ENCODE measurements at regions not wholly inside any gene's neighbourhood (a gene's known extent, or its start where the extent isn't known, plus 50 kb on each side); places are given as distances from the start of the nearest gene placed in this dataset.

GRCh38 chr10:75347186-75347585, 54.4 kb downstream of the ZNF503 start:
- H3K9me3 Mint-ChIP-seq: no peaks in the 10 kb centered on the region
- no peak overlapping the region for H3K27ac Mint-ChIP-seq
- no peaks in the 10 kb centered on the region for H3K4me1 Mint-ChIP-seq (ENCODE audit: low read depth in 2 of 2)
- ATAC-seq (peak in 1 of 2 donors; percentile 37), DNase-seq (ENCODE audit: low spot score) (no peak)
- H3K4me3 Mint-ChIP-seq: no peak overlapping the region
- no peaks in the 10 kb centered on the region for H3K36me3 Mint-ChIP-seq
- peaks cover 3 to 6% of the 10 kb centered on the region in 2 donors for H3K27me3 Mint-ChIP-seq

GRCh38 chr10:75345738-75346137, 55.8 kb downstream of the ZNF503 start:
- Mint-ChIP-seq H3K9me3 (no peaks in the 10 kb centered on the region), H3K27me3 (peaks cover 3 to 6% of the 10 kb centered on the region in 2 donors), H3K4me3 (no peak overlapping the region)

DNA sequence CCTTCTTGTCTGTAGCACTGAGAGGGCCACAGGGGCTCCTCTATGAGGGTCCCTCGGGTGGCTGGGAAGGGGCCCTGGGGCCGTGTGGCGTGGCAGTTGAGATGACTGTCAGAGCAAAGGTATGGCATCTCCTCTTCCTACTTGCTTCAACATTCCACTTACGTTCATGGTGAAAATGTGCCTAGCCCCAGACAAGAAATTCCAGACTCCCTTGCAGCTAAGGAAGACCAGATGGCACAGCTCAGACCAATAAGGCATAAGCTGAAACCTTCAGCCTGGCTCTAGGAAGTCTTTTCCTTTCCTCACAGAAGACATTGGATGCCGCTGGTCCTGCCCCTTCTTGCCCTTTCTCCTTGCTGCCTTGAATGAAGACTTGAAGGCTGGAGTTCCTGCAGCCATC, 57.4 kb downstream of the ZNF503 start:
- Mint-ChIP-seq H3K9me3 (no peaks in the 10 kb centered on the region), H3K36me3 (no peaks in the 10 kb centered on the region), H3K4me3 (no peak overlapping the region), H3K27ac (no peak overlapping the region), H3K27me3 (peaks cover 5 to 6% of the 10 kb centered on the region in 2 donors), H3K4me1 (ENCODE audit: low read depth in 2 of 2) (no peaks in the 10 kb centered on the region)
- no peak for DNase-seq (ENCODE audit: low spot score)
- ATAC-seq: no peak

More at GRCh38 chr10:75345738-75346137, 55.8 kb downstream of the ZNF503 start:
- Mint-ChIP-seq H3K27ac (no peak overlapping the region), H3K4me1 (ENCODE audit: low read depth in 2 of 2) (no peaks in the 10 kb centered on the region), H3K36me3 (no peaks in the 10 kb centered on the region)
- DNase-seq (ENCODE audit: low spot score) (no peak), ATAC-seq (no peak)

GRCh38 chr10:75342397-75342796, 59.2 kb downstream of the ZNF503 start:
- no peaks in the 10 kb centered on the region for H3K4me1 Mint-ChIP-seq (ENCODE audit: low read depth in 2 of 2)

GRCh38 chr10:75335983-75336382, 65.6 kb downstream of the ZNF503 start:
- Mint-ChIP-seq H3K27me3 (peaks cover 8 to 18% of the 10 kb centered on the region in 2 donors), H3K27ac (no peak overlapping the region), H3K4me3 (no peak overlapping the region), H3K36me3 (no peaks in the 10 kb centered on the region), H3K4me1 (ENCODE audit: low read depth in 2 of 2) (no peaks in the 10 kb centered on the region), H3K9me3 (no peaks in the 10 kb centered on the region)
- no peak for ATAC-seq
- no peak for DNase-seq (ENCODE audit: low spot score)

More at GRCh38 chr10:75342397-75342796, 59.2 kb downstream of the ZNF503 start:
- Mint-ChIP-seq H3K27ac (no peak overlapping the region), H3K9me3 (no peaks in the 10 kb centered on the region), H3K36me3 (no peaks in the 10 kb centered on the region), H3K27me3 (peaks cover 6% of the 10 kb centered on the region in 2 donors), H3K4me3 (no peak overlapping the region)
- DNase-seq (ENCODE audit: low spot score) (no peak), ATAC-seq (no peak)

GRCh38 chr10:75335191-75335590, 66.4 kb downstream of the ZNF503 start:
- Mint-ChIP-seq H3K9me3 (no peaks in the 10 kb centered on the region), H3K27ac (no peak overlapping the region), H3K27me3 (peaks cover 13 to 26% of the 10 kb centered on the region in 2 donors), H3K4me3 (no peak overlapping the region), H3K36me3 (no peaks in the 10 kb centered on the region), H3K4me1 (ENCODE audit: low read depth in 2 of 2) (no peaks in the 10 kb centered on the region)
- DNase-seq (ENCODE audit: low spot score) (no peak), ATAC-seq (no peak)

DNA sequence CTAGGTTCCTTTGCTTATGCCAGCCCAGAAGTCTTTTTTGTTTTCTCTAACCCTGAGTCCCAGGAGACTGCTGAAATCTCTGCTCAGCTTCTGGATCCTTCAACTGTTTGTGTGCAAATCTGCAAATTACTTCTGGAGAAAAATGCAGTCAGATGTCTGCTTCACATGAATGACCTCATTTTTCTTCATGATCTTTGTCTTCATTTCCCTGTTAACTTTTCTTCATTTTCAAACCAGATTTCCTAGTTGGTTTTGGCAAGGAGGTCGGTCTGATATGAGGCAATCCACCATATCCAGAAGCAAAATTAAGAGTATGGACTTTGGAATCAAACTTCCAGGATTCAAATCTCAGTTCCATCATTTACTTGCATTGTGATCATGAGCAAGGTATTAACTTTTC, 66.8 kb downstream of the ZNF503 start:
- no peak for DNase-seq (ENCODE audit: low spot score)
- Mint-ChIP-seq H3K36me3 (no peaks in the 10 kb centered on the region), H3K4me3 (no peak overlapping the region), H3K27ac (no peak overlapping the region), H3K9me3 (no peaks in the 10 kb centered on the region), H3K27me3 (peaks cover 16 to 31% of the 10 kb centered on the region in 2 donors), H3K4me1 (ENCODE audit: low read depth in 2 of 2) (no peaks in the 10 kb centered on the region)
- no peak for ATAC-seq

DNA sequence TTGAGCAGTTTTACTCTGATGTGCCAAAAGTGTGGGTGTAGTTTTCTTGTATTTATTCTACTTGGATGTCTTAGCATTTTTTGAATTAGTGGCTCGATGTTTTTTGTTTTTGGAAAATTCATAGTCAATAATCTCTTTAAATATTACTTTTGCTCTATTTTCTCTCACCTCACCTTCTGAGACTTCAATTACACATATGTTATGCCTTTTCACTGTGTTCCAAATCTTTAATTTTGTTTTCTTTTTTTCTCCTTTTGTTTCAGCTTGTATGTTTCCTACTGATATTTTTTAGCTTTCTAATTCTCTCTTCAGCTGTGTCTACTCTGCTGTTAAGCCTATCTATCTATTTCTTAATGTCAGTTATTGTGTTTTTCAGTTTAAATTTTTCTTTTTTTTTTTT, 69.5 kb downstream of the ZNF503 start:
- H3K27ac Mint-ChIP-seq: no peak overlapping the region
- H3K4me3 Mint-ChIP-seq: no peak overlapping the region
- no peaks in the 10 kb centered on the region for H3K4me1 Mint-ChIP-seq (ENCODE audit: low read depth in 2 of 2)
- no peaks in the 10 kb centered on the region for H3K9me3 Mint-ChIP-seq
- no peaks in the 10 kb centered on the region for H3K36me3 Mint-ChIP-seq
- H3K27me3 Mint-ChIP-seq: peaks cover 16 to 39% of the 10 kb centered on the region in 2 donors
- DNase-seq (ENCODE audit: low spot score) (no peak), ATAC-seq (no peak)

- DNase-seq (ENCODE audit: low spot score): no peak
- H3K27ac Mint-ChIP-seq: no peak overlapping the region
- no peak for ATAC-seq
- no peak overlapping the region for H3K4me3 Mint-ChIP-seq
- H3K36me3 Mint-ChIP-seq: no peaks in the 10 kb centered on the region
- H3K4me1 Mint-ChIP-seq (ENCODE audit: low read depth in 2 of 2): no peaks in the 10 kb centered on the region
- H3K27me3 Mint-ChIP-seq: peaks cover 18 to 43% of the 10 kb centered on the region in 2 donors
- no peaks in the 10 kb centered on the region for H3K9me3 Mint-ChIP-seq
Measured at GRCh38 chr10:75331081-75331480, 70.5 kb downstream of the ZNF503 start.

- H3K4me3 Mint-ChIP-seq: no peak overlapping the region
- ATAC-seq (no peak), DNase-seq (ENCODE audit: low spot score) (no peak)
- H3K4me1 Mint-ChIP-seq (ENCODE audit: low read depth in 2 of 2): no peaks in the 10 kb centered on the region
- H3K9me3 Mint-ChIP-seq: no peaks in the 10 kb centered on the region
- H3K36me3 Mint-ChIP-seq: no peaks in the 10 kb centered on the region
- H3K27ac Mint-ChIP-seq: no peak overlapping the region
- peaks cover 17 to 45% of the 10 kb centered on the region in 2 donors for H3K27me3 Mint-ChIP-seq
Measured at GRCh38 chr10:75329190-75329745, 72.3 kb downstream of the ZNF503 start.

DNA sequence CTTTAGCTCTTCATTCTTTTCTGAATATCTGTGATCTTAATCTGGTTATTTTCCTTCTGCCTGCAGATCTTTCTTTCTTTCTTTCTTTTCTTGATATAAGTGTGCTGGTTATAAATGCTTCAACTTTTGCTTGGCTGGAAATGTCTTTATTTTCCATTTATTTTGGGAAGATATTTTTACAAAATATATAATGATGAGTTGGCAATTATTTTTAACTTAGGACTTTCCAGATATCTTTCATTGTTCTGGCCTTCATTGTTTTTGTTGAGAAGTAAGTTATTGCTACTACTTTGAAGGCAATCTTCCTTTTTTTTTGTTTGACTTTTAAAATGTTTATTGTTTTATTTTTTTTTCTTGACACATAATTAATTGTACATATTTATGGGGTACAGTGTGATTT, 75.3 kb downstream of the ZNF503 start:
- ATAC-seq (no peak), DNase-seq (ENCODE audit: low spot score) (no peak)
- H3K9me3 Mint-ChIP-seq: no peaks in the 10 kb centered on the region
- H3K27me3 Mint-ChIP-seq: peaks cover 15 to 43% of the 10 kb centered on the region in 2 donors
- no peaks in the 10 kb centered on the region for H3K4me1 Mint-ChIP-seq (ENCODE audit: low read depth in 2 of 2)
- peaks cover 4% of the 10 kb centered on the region for H3K36me3 Mint-ChIP-seq
- no peak overlapping the region for H3K27ac Mint-ChIP-seq
- no peak overlapping the region for H3K4me3 Mint-ChIP-seq

DNA sequence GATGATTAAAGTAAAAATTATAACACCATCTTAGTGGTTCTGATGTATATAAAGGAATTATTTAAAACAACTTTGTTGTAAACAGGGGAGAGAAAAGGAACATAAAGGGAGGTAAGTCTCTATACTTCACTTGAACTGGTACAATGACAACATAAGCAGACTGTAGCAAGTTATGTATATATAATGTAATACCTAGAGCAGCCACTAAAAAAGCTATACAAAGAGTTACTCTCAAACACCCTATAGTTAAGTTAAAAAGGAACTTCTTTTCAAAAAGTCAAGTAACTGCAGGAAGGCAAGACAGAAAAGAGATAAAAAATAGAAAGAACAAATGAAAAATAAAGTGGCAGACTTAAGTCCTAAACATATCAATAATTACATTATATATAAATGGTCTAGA, 82.3 kb downstream of the ZNF503 start:
- Mint-ChIP-seq H3K9me3 (peaks cover 5% of the 10 kb centered on the region), H3K4me3 (no peak overlapping the region), H3K4me1 (ENCODE audit: low read depth in 2 of 2) (no peaks in the 10 kb centered on the region), H3K36me3 (peaks cover 16% of the 10 kb centered on the region), H3K27ac (no peak overlapping the region), H3K27me3 (peaks cover 5 to 19% of the 10 kb centered on the region in 2 donors)
- no peak for ATAC-seq
- no peak for DNase-seq (ENCODE audit: low spot score)

GRCh38 chr10:75314570-75314969, 78.8 kb upstream of the COMTD1 start:
- H3K27ac Mint-ChIP-seq: no peak overlapping the region
- H3K27me3 Mint-ChIP-seq: peaks cover 20 to 25% of the 10 kb centered on the region in 2 donors
- peaks cover 10% of the 10 kb centered on the region for H3K9me3 Mint-ChIP-seq
- peaks cover 22% of the 10 kb centered on the region for H3K36me3 Mint-ChIP-seq
- H3K4me3 Mint-ChIP-seq: no peak overlapping the region
- no peak for DNase-seq (ENCODE audit: low spot score)
- no peak for ATAC-seq
- no peaks in the 10 kb centered on the region for H3K4me1 Mint-ChIP-seq (ENCODE audit: low read depth in 2 of 2)

DNA sequence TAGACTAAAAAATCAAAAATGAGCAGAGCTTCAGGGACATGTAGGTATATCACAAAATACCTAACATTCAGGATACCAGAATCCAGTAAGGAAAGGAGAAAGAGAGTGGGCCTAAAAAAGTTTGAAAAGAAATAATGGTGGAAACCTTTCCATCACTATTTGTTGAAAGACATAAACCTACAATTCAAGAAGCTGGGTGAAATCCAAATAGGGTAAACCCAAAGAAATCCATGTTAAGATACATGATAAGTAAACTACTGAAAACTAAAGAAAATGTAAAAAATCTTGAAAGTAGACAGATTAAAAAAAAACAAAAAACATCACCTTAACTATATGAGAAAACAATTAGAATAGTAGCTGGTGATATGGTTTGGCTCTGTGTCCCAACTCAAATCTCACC, 76.7 kb upstream of the COMTD1 start:
- Mint-ChIP-seq H3K27ac (no peak overlapping the region), H3K27me3 (peaks cover 15 to 19% of the 10 kb centered on the region in 2 donors), H3K4me3 (no peak overlapping the region), H3K36me3 (peaks cover 11% of the 10 kb centered on the region), H3K4me1 (ENCODE audit: low read depth in 2 of 2) (no peaks in the 10 kb centered on the region), H3K9me3 (peaks cover 8% of the 10 kb centered on the region)
- ATAC-seq: no peak
- DNase-seq (ENCODE audit: low spot score): no peak

- no peak overlapping the region for H3K4me3 Mint-ChIP-seq
Measured at GRCh38 chr10:75305675-75306074, 69.9 kb upstream of the COMTD1 start.

More at GRCh38 chr10:75305675-75306074, 69.9 kb upstream of the COMTD1 start:
- H3K9me3 Mint-ChIP-seq: peaks cover 3% of the 10 kb centered on the region
- no peak overlapping the region for H3K27ac Mint-ChIP-seq
- ATAC-seq: no peak
- H3K4me1 Mint-ChIP-seq (ENCODE audit: low read depth in 2 of 2): no peaks in the 10 kb centered on the region
- DNase-seq (ENCODE audit: low spot score): no peak
- H3K27me3 Mint-ChIP-seq: peaks cover 5 to 14% of the 10 kb centered on the region in 2 donors
- no peaks in the 10 kb centered on the region for H3K36me3 Mint-ChIP-seq

Data from natural killer cell treated with Interleukin-12 subunit alpha and Interleukin-12 subunit beta and Interleukin-15 and Interleukin-18, amount 100 ng/mL, for 72 hours (primary cell).